CD4-positive, alpha-beta memory T cell (primary cell): ENCODE measurements at regions not wholly inside any gene's neighbourhood (a gene's known extent, or its start where the extent isn't known, plus 50 kb on each side); places are given as distances from the start of the nearest gene placed in this dataset.

ENCODE experiments used
- CTCF ChIA-PET: fragments of 350-600 bp; sonication (Branson Sonifier 250); formaldehyde crosslinking; loops from one replicate; lab custom pipeline; 2021; ENCODE audit warnings: inconsistent platforms; ENCODE audit not compliant: partially characterized antibody; lab: Charles Lee
- POLR2A ChIA-PET: fragments of 350-600 bp; sonication (Branson Sonifier 250); formaldehyde crosslinking; loops from one replicate; lab custom pipeline; 2021; ENCODE audit not compliant: partially characterized antibody; lab: Charles Lee
- DNase-seq, 5 donors: peaks; one replicate each; pipeline versions ENCODE4 v3.0.0 to v3.0.0-alpha.2; 2020 to 2022; ENCODE audit warnings: mixed read lengths in 1 of 5
- H3K27ac ChIP-seq: one replicate; pipeline ENCODE4 v1.7.0; 2013; ENCODE audit warnings: low read depth, low read length
- H3K27me3 ChIP-seq: 2 replicates; pipeline ENCODE4 v1.7.0; 2013; ENCODE audit warnings: mild to moderate bottlenecking, low read length, moderate library complexity; ENCODE audit not compliant: insufficient read depth
- H3K36me3 ChIP-seq: 2 replicates; pipeline ENCODE4 v1.7.0; 2013; ENCODE audit warnings: mild to moderate bottlenecking, low read length, moderate library complexity; ENCODE audit not compliant: insufficient read depth
- H3K4me1 ChIP-seq: 2 replicates; pipeline ENCODE4 v1.7.0; 2013; ENCODE audit warnings: mild to moderate bottlenecking, low read length, moderate library complexity; ENCODE audit not compliant: insufficient read depth
- H3K4me3 ChIP-seq, 2 donors: one replicate each; pipeline ENCODE4 v1.7.0; 2013; ENCODE audit warnings: low read length in 2 of 2, mild to moderate bottlenecking in 1 of 2
- H3K9me3 ChIP-seq, 2 donors: one replicate each; pipeline ENCODE4 v1.7.0; 2013; ENCODE audit warnings: low read length in 2 of 2, control low read depth in 1 of 2; ENCODE audit not compliant: control insufficient read depth in 1 of 2
- H3K27ac Mint-ChIP-seq, 7 donors: one replicate each; pipeline ENCODE4 v1.8.0; 2020 to 2021; ENCODE audit warnings: mixed read lengths in 7 of 7, mild to moderate bottlenecking in 6 of 7, inconsistent platforms in 3 of 7, moderate library complexity in 3 of 7
- H3K27me3 Mint-ChIP-seq, 2 donors: one replicate each; pipeline ENCODE4 v1.8.0; 2020 to 2021; ENCODE audit warnings: mixed read lengths in 2 of 2
- H3K36me3 Mint-ChIP-seq, 2 donors: one replicate each; pipeline ENCODE4 v1.8.0; 2020 to 2021; ENCODE audit warnings: mixed read lengths in 2 of 2, inconsistent platforms in 1 of 2, mild to moderate bottlenecking in 1 of 2
- H3K4me1 Mint-ChIP-seq, 4 donors: one replicate each; pipeline ENCODE4 v1.8.0; 2020 to 2021; ENCODE audit warnings: mixed read lengths in 4 of 4, mild to moderate bottlenecking in 1 of 4
- H3K4me3 Mint-ChIP-seq, 8 donors: one replicate each; pipeline ENCODE4 v1.8.0; 2020 to 2021; ENCODE audit warnings: mixed read lengths in 8 of 8, mild to moderate bottlenecking in 7 of 8, moderate library complexity in 6 of 8, inconsistent platforms in 3 of 8
- H3K9me3 Mint-ChIP-seq, 8 donors: one replicate each; pipeline ENCODE4 v1.8.0; 2020 to 2021; ENCODE audit warnings: mixed read lengths in 8 of 8, mild to moderate bottlenecking in 5 of 8, inconsistent platforms in 3 of 8, moderate library complexity in 1 of 8
- intact Hi-C: fragments of 100-400 bp; cut with micrococcal nuclease; formaldehyde crosslinking; loops from one replicate; pipeline ENCODE4 v1.15.1; 2023

- no peak overlapping the region for H3K27ac Mint-ChIP-seq
- no peak overlapping the region for H3K4me3 ChIP-seq
- intact Hi-C loops: no loop called here
- H3K4me1 ChIP-seq: no peaks in the 10 kb centered on the region
- no peak for DNase-seq
- H3K27me3 Mint-ChIP-seq: no peaks in the 10 kb centered on the region
- H3K4me3 Mint-ChIP-seq: no peak overlapping the region
- H3K27ac ChIP-seq: no peak overlapping the region
- H3K36me3 Mint-ChIP-seq: no peaks in the 10 kb centered on the region
- no peaks in the 10 kb centered on the region for H3K4me1 Mint-ChIP-seq
- H3K9me3 Mint-ChIP-seq: peaks cover 0 to 4% (median 0%) of the 10 kb centered on the region in 8 donors
- no peaks in the 10 kb centered on the region for H3K36me3 ChIP-seq
- ChIA-PET POLR2A (no interaction called here), CTCF (no interaction called here)
- no peaks in the 10 kb centered on the region for H3K9me3 ChIP-seq
- no peaks in the 10 kb centered on the region for H3K27me3 ChIP-seq
These were observed 284.1 kb downstream of the MYCN start for GRCh38 chr2:16224298-16225045.

GRCh38 chr2:16223841-16224177 is 283.5 kb downstream of the MYCN start:
- Histone ChIP-seq H3K27me3 (no peaks in the 10 kb centered on the region), H3K27ac (no peak overlapping the region), H3K9me3 (no peaks in the 10 kb centered on the region), H3K36me3 (no peaks in the 10 kb centered on the region), H3K4me1 (no peaks in the 10 kb centered on the region), H3K4me3 (no peak overlapping the region)
- no peaks in the 10 kb centered on the region for H3K36me3 Mint-ChIP-seq
- ChIA-PET POLR2A (no interaction called here), CTCF (no interaction called here)
- no peak overlapping the region for H3K4me3 Mint-ChIP-seq
- peaks cover 0 to 4% (median 0%) of the 10 kb centered on the region in 8 donors for H3K9me3 Mint-ChIP-seq
- no peak for DNase-seq
- no peaks in the 10 kb centered on the region for H3K27me3 Mint-ChIP-seq
- H3K27ac Mint-ChIP-seq: no peak overlapping the region
- H3K4me1 Mint-ChIP-seq: no peaks in the 10 kb centered on the region
- intact Hi-C loops: no loop called here

- DNase-seq: no peak
- POLR2A ChIA-PET: no interaction called here
- Mint-ChIP-seq H3K27ac (no peak overlapping the region), H3K4me3 (no peak overlapping the region), H3K4me1 (no peaks in the 10 kb centered on the region), H3K27me3 (no peaks in the 10 kb centered on the region), H3K36me3 (no peaks in the 10 kb centered on the region), H3K9me3 (peaks cover 0 to 4% (median 0%) of the 10 kb centered on the region in 8 donors)
- CTCF ChIA-PET: no interaction called here
- H3K4me3 ChIP-seq: no peak overlapping the region
- no peaks in the 10 kb centered on the region for H3K4me1 ChIP-seq
- H3K27me3 ChIP-seq: no peaks in the 10 kb centered on the region
- no peaks in the 10 kb centered on the region for H3K9me3 ChIP-seq
- no peak overlapping the region for H3K27ac ChIP-seq
- no peaks in the 10 kb centered on the region for H3K36me3 ChIP-seq
- intact Hi-C loops: no loop called here
These were observed 283.0 kb downstream of the MYCN start for GRCh38 chr2:16223161-16223840.

- Histone ChIP-seq H3K9me3 (no peaks in the 10 kb centered on the region), H3K4me1 (no peaks in the 10 kb centered on the region), H3K36me3 (no peaks in the 10 kb centered on the region), H3K27ac (no peak overlapping the region), H3K27me3 (no peaks in the 10 kb centered on the region), H3K4me3 (no peak overlapping the region)
- Mint-ChIP-seq H3K4me1 (no peaks in the 10 kb centered on the region), H3K9me3 (peaks cover 0 to 4% (median 0%) of the 10 kb centered on the region in 8 donors), H3K36me3 (no peaks in the 10 kb centered on the region), H3K27ac (no peak overlapping the region), H3K27me3 (no peaks in the 10 kb centered on the region), H3K4me3 (no peak overlapping the region)
- no peak for DNase-seq
- intact Hi-C loops: no loop called here
- ChIA-PET POLR2A (no interaction called here), CTCF (no interaction called here)
These were observed 282.0 kb downstream of the MYCN start for GRCh38 chr2:16222326-16222725.

- Histone ChIP-seq H3K9me3 (no peaks in the 10 kb centered on the region), H3K4me1 (no peaks in the 10 kb centered on the region), H3K4me3 (no peak overlapping the region), H3K36me3 (no peaks in the 10 kb centered on the region), H3K27ac (no peak overlapping the region), H3K27me3 (no peaks in the 10 kb centered on the region)
- H3K27ac Mint-ChIP-seq: no peak overlapping the region
- DNase-seq: no peak
- H3K36me3 Mint-ChIP-seq: no peaks in the 10 kb centered on the region
- no peaks in the 10 kb centered on the region for H3K27me3 Mint-ChIP-seq
- ChIA-PET CTCF (no interaction called here), POLR2A (no interaction called here)
- intact Hi-C loops: no loop called here
- H3K4me3 Mint-ChIP-seq: peak overlapping the region in 1 of 8 donors; percentile 4
- peaks cover 0 to 2% (median 0%) of the 10 kb centered on the region in 8 donors for H3K9me3 Mint-ChIP-seq
- H3K4me1 Mint-ChIP-seq: no peaks in the 10 kb centered on the region
These were observed 281.2 kb downstream of the MYCN start for GRCh38 chr2:16221461-16222010.

- Histone ChIP-seq H3K4me3 (no peak overlapping the region), H3K27ac (no peak overlapping the region), H3K36me3 (no peaks in the 10 kb centered on the region), H3K4me1 (no peaks in the 10 kb centered on the region), H3K9me3 (no peaks in the 10 kb centered on the region), H3K27me3 (no peaks in the 10 kb centered on the region)
- POLR2A ChIA-PET: no interaction called here
- intact Hi-C loops: loop anchor here (10.0 kb wide), 1 partner anchor 275 kb away; the partner anchor contains the start of gene MYCN
- H3K4me1 Mint-ChIP-seq: no peaks in the 10 kb centered on the region
- H3K9me3 Mint-ChIP-seq: peaks cover 0 to 2% (median 0%) of the 10 kb centered on the region in 8 donors
- DNase-seq: no peak
- peaks cover 0 to 3% of the 10 kb centered on the region in 2 donors for H3K27me3 Mint-ChIP-seq
- CTCF ChIA-PET: interaction anchor here (1.0 kb wide), 1 partner anchor 50 kb away, joined by 3 read pairs; no protein-coding TSS in a partner anchor
- H3K27ac Mint-ChIP-seq: no peak overlapping the region
- no peak overlapping the region for H3K4me3 Mint-ChIP-seq
- no peaks in the 10 kb centered on the region for H3K36me3 Mint-ChIP-seq
These were observed 279.1 kb downstream of the MYCN start for GRCh38 chr2:16219292-16219975.

GRCh38 chr2:16218625-16219024 is 278.3 kb downstream of the MYCN start:
- Mint-ChIP-seq H3K36me3 (no peaks in the 10 kb centered on the region), H3K27me3 (peaks cover 0 to 3% of the 10 kb centered on the region in 2 donors), H3K4me3 (no peak overlapping the region), H3K4me1 (no peaks in the 10 kb centered on the region), H3K27ac (no peak overlapping the region), H3K9me3 (peaks cover 0 to 2% (median 0%) of the 10 kb centered on the region in 8 donors)
- no peaks in the 10 kb centered on the region for H3K36me3 ChIP-seq
- H3K27ac ChIP-seq: no peak overlapping the region
- no peak for DNase-seq
- POLR2A ChIA-PET: no interaction called here
- intact Hi-C loops: loop anchor here (10.0 kb wide), 1 partner anchor 274 kb away; the partner anchor contains the start of gene MYCN
- H3K4me1 ChIP-seq: no peaks in the 10 kb centered on the region
- no peak overlapping the region for H3K4me3 ChIP-seq
- H3K9me3 ChIP-seq: no peaks in the 10 kb centered on the region
- no peaks in the 10 kb centered on the region for H3K27me3 ChIP-seq
- CTCF ChIA-PET: interaction anchor here (1.0 to 1.4 kb wide), 2 partner anchors 50 to 279 kb away, joined by 3 to 5 read pairs; partner anchors contain the start of gene MYCN
